ENCODE measurements at regions not wholly inside any gene's neighbourhood (a gene's known extent, or its start where the extent isn't known, plus 50 kb on each side); places are given as distances from the start of the nearest gene placed in this dataset.
A peak's percentile ranks its signal among the peaks of the same experiment; 100 is the strongest.

GRCh38 chr12:127398016-127398710 is 868.8 kb upstream of the TMEM132C start:
- H3K27ac ChIP-seq: no peak overlapping the region
- H3K36me3 ChIP-seq: no peaks in the 10 kb centered on the region
- no peaks in the 10 kb centered on the region for H3K9me3 ChIP-seq (ENCODE audit: severe bottlenecking)
- no peaks in the 10 kb centered on the region for H3K27me3 ChIP-seq (ENCODE audit: insufficient read depth, low read depth, severe bottlenecking)
- peak; percentile 15 for DNase-seq
- H3K4me3 ChIP-seq (ENCODE audit: low read depth, low read length): no peak overlapping the region
- TF ChIP-seq CTCF (IDR thresholded peaks at IDR 0.05; ENCODE audit: low read depth, low read length): no peak

- Histone ChIP-seq H3K9me3 (ENCODE audit: severe bottlenecking) (no peaks in the 10 kb centered on the region), H3K4me3 (ENCODE audit: low read depth, low read length) (no peak overlapping the region), H3K27me3 (ENCODE audit: insufficient read depth, low read depth, severe bottlenecking) (no peaks in the 10 kb centered on the region), H3K36me3 (no peaks in the 10 kb centered on the region), H3K27ac (no peak overlapping the region)
- TF ChIP-seq CTCF (IDR thresholded peaks at IDR 0.05; ENCODE audit: low read depth, low read length): no peak
- no peak for DNase-seq
Measured at GRCh38 chr12:127399451-127399850, 867.5 kb upstream of the TMEM132C start.

- no peak overlapping the region for H3K27ac ChIP-seq
- no peak overlapping the region for H3K4me3 ChIP-seq (ENCODE audit: low read depth, low read length)
- H3K27me3 ChIP-seq (ENCODE audit: insufficient read depth, low read depth, severe bottlenecking): no peaks in the 10 kb centered on the region
- no peaks in the 10 kb centered on the region for H3K9me3 ChIP-seq (ENCODE audit: severe bottlenecking)
- no peak for DNase-seq
- TF ChIP-seq CTCF (IDR thresholded peaks at IDR 0.05; ENCODE audit: low read depth, low read length): no peak
- H3K36me3 ChIP-seq: no peaks in the 10 kb centered on the region
Measured at GRCh38 chr12:127400221-127400620, 866.7 kb upstream of the TMEM132C start.

GRCh38 chr12:127401005-127401404 is 866.0 kb upstream of the TMEM132C start:
- no peak overlapping the region for H3K4me3 ChIP-seq (ENCODE audit: low read depth, low read length)
- no peak for TF ChIP-seq CTCF (IDR thresholded peaks at IDR 0.05; ENCODE audit: low read depth, low read length)
- H3K27ac ChIP-seq: no peak overlapping the region
- H3K9me3 ChIP-seq (ENCODE audit: severe bottlenecking): no peaks in the 10 kb centered on the region
- no peaks in the 10 kb centered on the region for H3K27me3 ChIP-seq (ENCODE audit: insufficient read depth, low read depth, severe bottlenecking)
- H3K36me3 ChIP-seq: no peaks in the 10 kb centered on the region
- no peak for DNase-seq

GRCh38 chr12:127401536-127401935 is 865.4 kb upstream of the TMEM132C start:
- no peak overlapping the region for H3K27ac ChIP-seq
- DNase-seq: no peak
- no peaks in the 10 kb centered on the region for H3K27me3 ChIP-seq (ENCODE audit: insufficient read depth, low read depth, severe bottlenecking)
- H3K9me3 ChIP-seq (ENCODE audit: severe bottlenecking): no peaks in the 10 kb centered on the region
- no peak for TF ChIP-seq CTCF (IDR thresholded peaks at IDR 0.05; ENCODE audit: low read depth, low read length)
- no peak overlapping the region for H3K4me3 ChIP-seq (ENCODE audit: low read depth, low read length)
- H3K36me3 ChIP-seq: no peaks in the 10 kb centered on the region
